ENCODE measurements at regions not wholly inside any gene's neighbourhood (a gene's known extent, or its start where the extent isn't known, plus 50 kb on each side); places are given as distances from the start of the nearest gene placed in this dataset.

DNA sequence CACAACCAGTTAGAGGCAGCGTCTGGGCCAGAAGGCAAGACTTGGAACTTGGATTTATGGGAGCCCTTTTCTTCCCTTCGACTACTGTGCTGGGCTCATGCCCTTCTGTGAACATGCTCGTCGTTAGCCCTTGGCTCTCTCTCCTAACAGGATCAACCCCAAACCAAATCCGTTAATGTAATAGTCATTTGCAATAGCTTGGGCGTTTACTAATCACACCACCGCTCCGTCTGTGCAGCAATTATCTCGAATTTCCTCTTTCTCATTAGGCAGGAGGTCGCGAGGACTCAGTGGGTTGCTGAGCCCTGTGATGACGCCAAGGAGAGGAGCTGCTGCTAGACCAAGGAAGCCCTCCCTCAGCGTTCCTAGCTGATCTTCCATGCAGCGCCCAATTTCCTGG lies 114.7 kb downstream of the ENGASE start:
- TF ChIP-seq CTCF (optimal IDR thresholded peaks at IDR 0.05 in 1 of 3, IDR thresholded peaks at IDR 0.05 in 1 of 3, conservative IDR thresholded peaks at IDR 0.05 in 1 of 3; ENCODE audit: extremely low read depth in 1 of 3, insufficient read depth in 2 of 3, low read length in 3 of 3), result no peak
- no peak for TF ChIP-seq EZH2 (IDR thresholded peaks at IDR 0.05; ENCODE audit: low read length)

Measured in keratinocyte (primary cell).